ENCODE measurements at regions not wholly inside any gene's neighbourhood (a gene's known extent, or its start where the extent isn't known, plus 50 kb on each side); places are given as distances from the start of the nearest gene placed in this dataset.

GRCh38 chr6:137370871-137371633 is 123.1 kb downstream of the OLIG3 start:
- no peaks in the 10 kb centered on the region for H3K27me3 ChIP-seq
- no peak for TF ChIP-seq CTCF (IDR thresholded peaks at IDR 0.05)
- no peaks in the 10 kb centered on the region for H3K4me1 ChIP-seq
- no peak overlapping the region for H3K27ac ChIP-seq
- intact Hi-C loops (cut with DNase I), result no loop called here
- no peaks in the 10 kb centered on the region for H3K9me3 ChIP-seq
- ATAC-seq (peak; percentile 43), DNase-seq (no peak)
- no peak overlapping the region for H3K4me3 ChIP-seq
- H3K36me3 ChIP-seq, result no peaks in the 10 kb centered on the region

GRCh38 chr6:137369136-137369535 is 125.1 kb downstream of the OLIG3 start:
- H3K9me3 ChIP-seq, result no peaks in the 10 kb centered on the region
- H3K4me1 ChIP-seq, result no peaks in the 10 kb centered on the region
- no peak overlapping the region for H3K4me3 ChIP-seq
- intact Hi-C loops (cut with DNase I), result no loop called here
- DNase-seq (no peak), ATAC-seq (no peak)
- TF ChIP-seq CTCF (IDR thresholded peaks at IDR 0.05), result no peak
- no peaks in the 10 kb centered on the region for H3K36me3 ChIP-seq
- H3K27me3 ChIP-seq, result no peaks in the 10 kb centered on the region
- no peak overlapping the region for H3K27ac ChIP-seq

GRCh38 chr6:137365707-137366437 is 128.3 kb downstream of the OLIG3 start:
- H3K4me1 ChIP-seq, result no peaks in the 10 kb centered on the region
- no peak overlapping the region for H3K27ac ChIP-seq
- DNase-seq (no peak), ATAC-seq (no peak)
- intact Hi-C loops (cut with DNase I), result no loop called here
- TF ChIP-seq CTCF (IDR thresholded peaks at IDR 0.05), result no peak
- no peaks in the 10 kb centered on the region for H3K9me3 ChIP-seq
- no peaks in the 10 kb centered on the region for H3K27me3 ChIP-seq
- H3K4me3 ChIP-seq, result no peak overlapping the region
- no peaks in the 10 kb centered on the region for H3K36me3 ChIP-seq

GRCh38 chr6:137363805-137364138 is 130.4 kb downstream of the OLIG3 start:
- TF ChIP-seq CTCF (IDR thresholded peaks at IDR 0.05), result no peak
- Histone ChIP-seq H3K27me3 (no peaks in the 10 kb centered on the region), H3K27ac (no peak overlapping the region), H3K4me3 (no peak overlapping the region), H3K36me3 (no peaks in the 10 kb centered on the region), H3K9me3 (no peaks in the 10 kb centered on the region), H3K4me1 (no peaks in the 10 kb centered on the region)
- intact Hi-C loops (cut with DNase I), result no loop called here
- ATAC-seq (no peak), DNase-seq (no peak)

GRCh38 chr6:137362878-137363804 is 131.1 kb downstream of the OLIG3 start:
- TF ChIP-seq CTCF (IDR thresholded peaks at IDR 0.05), result no peak
- no peaks in the 10 kb centered on the region for H3K4me1 ChIP-seq
- no peak overlapping the region for H3K4me3 ChIP-seq
- intact Hi-C loops (cut with DNase I), result no loop called here
- no peak for ATAC-seq
- no peak for DNase-seq
- H3K27ac ChIP-seq, result no peak overlapping the region
- H3K9me3 ChIP-seq, result no peaks in the 10 kb centered on the region
- H3K36me3 ChIP-seq, result no peaks in the 10 kb centered on the region
- no peaks in the 10 kb centered on the region for H3K27me3 ChIP-seq

All from upper lobe of right lung (tissue), 1 donor.